Liver (tissue), 8 donors: ENCODE measurements at regions not wholly inside any gene's neighbourhood (a gene's known extent, or its start where the extent isn't known, plus 50 kb on each side); places are given as distances from the start of the nearest gene placed in this dataset.

Experiments used
- DNase-seq: peaks from one replicate; pipeline ENCODE4 v3.0.0-alpha.2; 2017; ENCODE audit warnings: low spot score
- H3K27ac ChIP-seq, 2 donors: one replicate each; pipeline ENCODE4 v1.7.0; 2013; ENCODE audit warnings: inconsistent platforms in 2 of 2, low read length in 2 of 2, control low read depth in 1 of 2, low read depth in 1 of 2, mild to moderate bottlenecking in 1 of 2
- H3K27me3 ChIP-seq, 4 donors: one replicate each; pipeline versions ENCODE4 v1.6.1 to v1.7.0; 2013; ENCODE audit warnings: low read length in 3 of 4, inconsistent platforms in 1 of 4, mild to moderate bottlenecking in 1 of 4, moderate library complexity in 1 of 4; ENCODE audit not compliant: control insufficient read depth in 4 of 4, insufficient read depth in 4 of 4
- H3K36me3 ChIP-seq, 4 donors: one replicate each; pipeline versions ENCODE4 v1.6.1 to v1.7.0; 2013; ENCODE audit warnings: low read length in 3 of 4, mild to moderate bottlenecking in 3 of 4, low read depth in 1 of 4, moderate library complexity in 1 of 4; ENCODE audit not compliant: control insufficient read depth in 4 of 4, insufficient read depth in 3 of 4
- H3K4me1 ChIP-seq, 4 donors: one replicate each; pipeline versions ENCODE4 v1.6.1 to v1.7.0; 2013; ENCODE audit warnings: low read length in 3 of 4, mild to moderate bottlenecking in 3 of 4, moderate library complexity in 1 of 4; ENCODE audit not compliant: control insufficient read depth in 4 of 4, insufficient read depth in 4 of 4
- H3K4me3 ChIP-seq, 3 donors: one replicate each; pipeline versions ENCODE4 v1.6.1 to v1.7.0; 2013; ENCODE audit warnings: low read length in 3 of 3, control low read depth in 1 of 3, low read depth in 1 of 3, mild to moderate bottlenecking in 1 of 3
- H3K9ac ChIP-seq, 2 donors: one replicate each; pipeline ENCODE4 v1.7.0; 2013; ENCODE audit warnings: low read length in 2 of 2, mild to moderate bottlenecking in 2 of 2, moderate library complexity in 2 of 2, control low read depth in 1 of 2, low read depth in 1 of 2
- H3K9me3 ChIP-seq, 4 donors: one replicate each; pipeline versions ENCODE4 v1.6.1 to v1.7.0; 2013; ENCODE audit warnings: low read length in 3 of 4; ENCODE audit not compliant: control insufficient read depth in 4 of 4
- EGR1 ChIP-seq, 2 donors: IDR thresholded peaks; 2 replicates each; pipeline ENCODE4 v1.6.1; 2016 to 2018; ENCODE audit warnings: antibody characterized with exemption in 2 of 2, low read depth in 2 of 2
- FOXA2 ChIP-seq: IDR thresholded peaks from 2 replicates; pipeline ENCODE4 v1.6.1; 2016; ENCODE audit warnings: antibody characterized with exemption
- GABPA ChIP-seq, 2 donors: IDR thresholded peaks in 1 of 2; conservative IDR thresholded peaks in 1 of 2; 2 replicates each; pipeline ENCODE4 v1.6.1; 2016; ENCODE audit warnings: antibody characterized with exemption in 2 of 2, mild to moderate bottlenecking in 1 of 2, moderate library complexity in 1 of 2
- HNF4G ChIP-seq: IDR thresholded peaks from 2 replicates; pipeline ENCODE4 v1.6.1; 2016; ENCODE audit warnings: antibody characterized with exemption
- JUND ChIP-seq, 2 donors: IDR thresholded peaks; 2 replicates each; pipeline ENCODE4 v1.6.1; 2016; ENCODE audit warnings: antibody characterized with exemption in 2 of 2
- NR2F2 ChIP-seq: IDR thresholded peaks from 2 replicates; pipeline ENCODE4 v1.6.1; 2016; ENCODE audit warnings: antibody characterized with exemption
- RAD21 ChIP-seq, 2 donors: IDR thresholded peaks; 2 replicates each; pipeline ENCODE4 v1.6.1; 2016; ENCODE audit warnings: antibody characterized with exemption in 2 of 2, mild to moderate bottlenecking in 2 of 2
- RXRA ChIP-seq, 2 donors: IDR thresholded peaks; 2 replicates each; pipeline ENCODE4 v1.6.1; 2017 to 2018; ENCODE audit warnings: antibody characterized with exemption in 2 of 2, mild to moderate bottlenecking in 1 of 2
- SP1 ChIP-seq: IDR thresholded peaks from 2 replicates; pipeline ENCODE4 v1.6.1; 2018; ENCODE audit warnings: antibody characterized with exemption, mild to moderate bottlenecking
- TAF1 ChIP-seq: conservative IDR thresholded peaks from 2 replicates; pipeline ENCODE4 v1.6.1; 2016; ENCODE audit warnings: antibody characterized with exemption, mild to moderate bottlenecking
- YY1 ChIP-seq: IDR thresholded peaks from 2 replicates; pipeline ENCODE4 v1.6.1; 2016; ENCODE audit warnings: antibody characterized with exemption, mild to moderate bottlenecking
- WGBS: extraction: QIAGEN DNeasy Blood & Tissue Kit; methylation state at CpG from one replicate; pipeline ENCODE4 v1.1.7; 2013; 5-methylcytosine and 5-hydroxymethylcytosine counted together
- TF ChIP-seq, protein P1 (sequence below): IDR thresholded peaks from 2 replicates; pipeline ENCODE4 v1.6.1; 2016; ENCODE audit warnings: antibody characterized with exemption
- TF ChIP-seq, protein P2 (sequence below): fragments of 150-350 bp; IDR thresholded peaks from 2 replicates; pipeline ENCODE4 v1.5.1; 2017; ENCODE audit warnings: improper control_type of control experiment, low read depth, low read length; ENCODE audit not compliant: missing input control
- TF ChIP-seq, protein P3 (sequence below): IDR thresholded peaks from 2 replicates; pipeline ENCODE4 v1.6.1; 2016; ENCODE audit warnings: antibody characterized with exemption, mild to moderate bottlenecking
- TF ChIP-seq, protein P4 (sequence below): IDR thresholded peaks from 2 replicates; pipeline ENCODE4 v1.6.1; 2016; ENCODE audit warnings: antibody characterized with exemption
- donor health status: healthy.
- donor health status: healthy.
- donor health status: healthy.
- donor health status: healthy.
- donor health status: healthy.

DNA sequence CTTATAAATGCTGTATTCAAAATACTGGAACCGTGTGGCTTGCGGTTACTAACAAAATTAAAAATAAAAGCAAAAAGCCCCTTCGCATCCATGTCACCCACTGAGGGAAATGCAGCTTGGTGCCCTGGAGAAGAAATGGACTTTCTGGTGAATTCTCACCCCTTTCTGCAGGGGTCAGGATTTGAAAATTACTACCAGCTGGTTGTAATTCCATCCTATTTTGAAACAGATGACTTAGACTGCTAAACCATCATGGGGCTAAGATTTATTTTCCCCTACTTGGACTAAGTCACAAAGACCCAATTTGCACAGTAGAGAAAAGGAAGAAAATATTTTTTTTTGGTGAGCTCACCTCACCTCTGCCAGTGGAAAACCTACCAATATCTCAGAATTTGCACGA, 111.4 kb upstream of the MYOCD start:
- Histone ChIP-seq H3K9ac (no peak overlapping the region), H3K36me3 (no peaks in the 10 kb centered on the region), H3K4me1 (no peaks in the 10 kb centered on the region), H3K27me3 (peaks cover 0 to 3% (median 1%) of the 10 kb centered on the region in 4 donors), H3K9me3 (no peaks in the 10 kb centered on the region), H3K27ac (no peak overlapping the region), H3K4me3 (no peak overlapping the region)
- TF ChIP-seq RAD21 (IDR thresholded peaks at IDR 0.05) (no peak), GABPA (IDR thresholded peaks at IDR 0.05 in 1 of 2, conservative IDR thresholded peaks at IDR 0.05 in 1 of 2) (no peak), TAF1 (no peak), HNF4G (no peak), NR2F2 (no peak), EGR1 (IDR thresholded peaks at IDR 0.05; ENCODE audit: low read depth in 2 of 2) (no peak), SP1 (no peak), FOXA2 (no peak), JUND (IDR thresholded peaks at IDR 0.05) (no peak), YY1 (no peak)
- TF ChIP-seq, protein P1, sequence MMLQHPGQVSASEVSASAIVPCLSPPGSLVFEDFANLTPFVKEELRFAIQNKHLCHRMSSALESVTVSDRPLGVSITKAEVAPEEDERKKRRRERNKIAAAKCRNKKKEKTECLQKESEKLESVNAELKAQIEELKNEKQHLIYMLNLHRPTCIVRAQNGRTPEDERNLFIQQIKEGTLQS: no peak
- TF ChIP-seq, protein P2, sequence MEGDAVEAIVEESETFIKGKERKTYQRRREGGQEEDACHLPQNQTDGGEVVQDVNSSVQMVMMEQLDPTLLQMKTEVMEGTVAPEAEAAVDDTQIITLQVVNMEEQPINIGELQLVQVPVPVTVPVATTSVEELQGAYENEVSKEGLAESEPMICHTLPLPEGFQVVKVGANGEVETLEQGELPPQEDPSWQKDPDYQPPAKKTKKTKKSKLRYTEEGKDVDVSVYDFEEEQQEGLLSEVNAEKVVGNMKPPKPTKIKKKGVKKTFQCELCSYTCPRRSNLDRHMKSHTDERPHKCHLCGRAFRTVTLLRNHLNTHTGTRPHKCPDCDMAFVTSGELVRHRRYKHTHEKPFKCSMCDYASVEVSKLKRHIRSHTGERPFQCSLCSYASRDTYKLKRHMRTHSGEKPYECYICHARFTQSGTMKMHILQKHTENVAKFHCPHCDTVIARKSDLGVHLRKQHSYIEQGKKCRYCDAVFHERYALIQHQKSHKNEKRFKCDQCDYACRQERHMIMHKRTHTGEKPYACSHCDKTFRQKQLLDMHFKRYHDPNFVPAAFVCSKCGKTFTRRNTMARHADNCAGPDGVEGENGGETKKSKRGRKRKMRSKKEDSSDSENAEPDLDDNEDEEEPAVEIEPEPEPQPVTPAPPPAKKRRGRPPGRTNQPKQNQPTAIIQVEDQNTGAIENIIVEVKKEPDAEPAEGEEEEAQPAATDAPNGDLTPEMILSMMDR: no peak
- TF ChIP-seq, protein P3, sequence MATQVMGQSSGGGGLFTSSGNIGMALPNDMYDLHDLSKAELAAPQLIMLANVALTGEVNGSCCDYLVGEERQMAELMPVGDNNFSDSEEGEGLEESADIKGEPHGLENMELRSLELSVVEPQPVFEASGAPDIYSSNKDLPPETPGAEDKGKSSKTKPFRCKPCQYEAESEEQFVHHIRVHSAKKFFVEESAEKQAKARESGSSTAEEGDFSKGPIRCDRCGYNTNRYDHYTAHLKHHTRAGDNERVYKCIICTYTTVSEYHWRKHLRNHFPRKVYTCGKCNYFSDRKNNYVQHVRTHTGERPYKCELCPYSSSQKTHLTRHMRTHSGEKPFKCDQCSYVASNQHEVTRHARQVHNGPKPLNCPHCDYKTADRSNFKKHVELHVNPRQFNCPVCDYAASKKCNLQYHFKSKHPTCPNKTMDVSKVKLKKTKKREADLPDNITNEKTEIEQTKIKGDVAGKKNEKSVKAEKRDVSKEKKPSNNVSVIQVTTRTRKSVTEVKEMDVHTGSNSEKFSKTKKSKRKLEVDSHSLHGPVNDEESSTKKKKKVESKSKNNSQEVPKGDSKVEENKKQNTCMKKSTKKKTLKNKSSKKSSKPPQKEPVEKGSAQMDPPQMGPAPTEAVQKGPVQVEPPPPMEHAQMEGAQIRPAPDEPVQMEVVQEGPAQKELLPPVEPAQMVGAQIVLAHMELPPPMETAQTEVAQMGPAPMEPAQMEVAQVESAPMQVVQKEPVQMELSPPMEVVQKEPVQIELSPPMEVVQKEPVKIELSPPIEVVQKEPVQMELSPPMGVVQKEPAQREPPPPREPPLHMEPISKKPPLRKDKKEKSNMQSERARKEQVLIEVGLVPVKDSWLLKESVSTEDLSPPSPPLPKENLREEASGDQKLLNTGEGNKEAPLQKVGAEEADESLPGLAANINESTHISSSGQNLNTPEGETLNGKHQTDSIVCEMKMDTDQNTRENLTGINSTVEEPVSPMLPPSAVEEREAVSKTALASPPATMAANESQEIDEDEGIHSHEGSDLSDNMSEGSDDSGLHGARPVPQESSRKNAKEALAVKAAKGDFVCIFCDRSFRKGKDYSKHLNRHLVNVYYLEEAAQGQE: no peak
- 83% methylated on average over 4 of the region's 4 CpGs for WGBS
- no peak for DNase-seq

DNA sequence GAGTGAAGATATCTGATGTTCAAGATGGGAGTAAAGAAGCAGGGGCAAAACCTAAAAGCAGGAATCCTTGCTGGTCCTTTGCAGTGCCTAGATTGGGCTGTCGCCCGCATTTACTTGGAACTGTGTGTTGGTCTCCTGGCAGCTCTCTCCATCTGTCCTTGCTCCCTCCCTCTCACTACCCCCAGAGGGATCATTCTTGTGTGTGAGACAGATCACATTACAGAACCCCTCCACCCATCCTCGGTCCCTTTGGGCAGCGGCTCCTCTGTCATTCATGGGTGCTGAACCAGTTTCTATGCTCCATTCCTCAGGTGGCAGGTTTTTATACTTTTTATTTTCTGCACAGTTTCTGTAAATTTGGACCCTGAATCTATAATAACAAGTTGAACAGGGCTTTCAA, 99.4 kb upstream of the MYOCD start:
- no peaks in the 10 kb centered on the region for H3K9me3 ChIP-seq
- H3K36me3 ChIP-seq: no peaks in the 10 kb centered on the region
- 42% methylated on average over 4 of the region's 4 CpGs for WGBS
- H3K4me3 ChIP-seq: no peak overlapping the region
- DNase-seq: no peak
- no peak overlapping the region for H3K9ac ChIP-seq
- H3K27me3 ChIP-seq: peaks cover 0 to 4% (median under 1%) of the 10 kb centered on the region in 4 donors
- TF ChIP-seq, protein P2: no peak
- no peak for TF ChIP-seq FOXA2
- TF ChIP-seq, protein P1: no peak
- no peak for TF ChIP-seq HNF4G
- TF ChIP-seq RXRA (IDR thresholded peaks at IDR 0.05): no peak
- TF ChIP-seq, protein P4, sequence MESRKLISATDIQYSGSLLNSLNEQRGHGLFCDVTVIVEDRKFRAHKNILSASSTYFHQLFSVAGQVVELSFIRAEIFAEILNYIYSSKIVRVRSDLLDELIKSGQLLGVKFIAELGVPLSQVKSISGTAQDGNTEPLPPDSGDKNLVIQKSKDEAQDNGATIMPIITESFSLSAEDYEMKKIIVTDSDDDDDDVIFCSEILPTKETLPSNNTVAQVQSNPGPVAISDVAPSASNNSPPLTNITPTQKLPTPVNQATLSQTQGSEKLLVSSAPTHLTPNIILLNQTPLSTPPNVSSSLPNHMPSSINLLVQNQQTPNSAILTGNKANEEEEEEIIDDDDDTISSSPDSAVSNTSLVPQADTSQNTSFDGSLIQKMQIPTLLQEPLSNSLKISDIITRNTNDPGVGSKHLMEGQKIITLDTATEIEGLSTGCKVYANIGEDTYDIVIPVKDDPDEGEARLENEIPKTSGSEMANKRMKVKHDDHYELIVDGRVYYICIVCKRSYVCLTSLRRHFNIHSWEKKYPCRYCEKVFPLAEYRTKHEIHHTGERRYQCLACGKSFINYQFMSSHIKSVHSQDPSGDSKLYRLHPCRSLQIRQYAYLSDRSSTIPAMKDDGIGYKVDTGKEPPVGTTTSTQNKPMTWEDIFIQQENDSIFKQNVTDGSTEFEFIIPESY: no peak
- no peak for TF ChIP-seq TAF1
- no peak for TF ChIP-seq JUND (IDR thresholded peaks at IDR 0.05)
- TF ChIP-seq NR2F2: no peak
- TF ChIP-seq GABPA (IDR thresholded peaks at IDR 0.05 in 1 of 2, conservative IDR thresholded peaks at IDR 0.05 in 1 of 2): no peak
- H3K27ac ChIP-seq: no peak overlapping the region
- H3K4me1 ChIP-seq: no peaks in the 10 kb centered on the region
